ENCODE measurements at regions not wholly inside any gene's neighbourhood (a gene's known extent, or its start where the extent isn't known, plus 50 kb on each side); places are given as distances from the start of the nearest gene placed in this dataset.

GRCh38 chr17:77526728-77527350 lies 386.1 kb downstream of the SEC14L1 start:
- intact Hi-C loops (cut with DNase I): no loop called here
- Histone ChIP-seq H3K9me3 (no peaks in the 10 kb centered on the region), H3K4me1 (no peaks in the 10 kb centered on the region), H3K4me3 (no peak overlapping the region), H3K27me3 (peaks cover 0 to 6% (median 0%) of the 10 kb centered on the region in 4 donors), H3K36me3 (no peaks in the 10 kb centered on the region), H3K27ac (no peak overlapping the region)
- TF ChIP-seq CTCF (IDR thresholded peaks at IDR 0.05): no peak
- peak in 1 of 6 donors; percentile 22 for DNase-seq
- WGBS, 2 donors: 68 to 75% methylated on average over 17 of the region's 17 CpGs
- no peak for FAIRE-seq
- no peak for ATAC-seq

GRCh38 chr17:77527409-77527808 lies 386.6 kb downstream of the SEC14L1 start:
- intact Hi-C loops (cut with DNase I): no loop called here

GRCh38 chr17:77527836-77528505 lies 387.2 kb downstream of the SEC14L1 start:
- WGBS, 2 donors: 47 to 50% methylated on average over 23 of the region's 23 CpGs
- Histone ChIP-seq H3K9me3 (no peaks in the 10 kb centered on the region), H3K4me1 (no peaks in the 10 kb centered on the region), H3K4me3 (no peak overlapping the region), H3K27ac (no peak overlapping the region), H3K36me3 (no peaks in the 10 kb centered on the region), H3K27me3 (peaks cover 0 to 6% (median 0%) of the 10 kb centered on the region in 4 donors)
- DNase-seq: peak in 1 of 6 donors; percentile 37
- intact Hi-C loops (cut with DNase I): no loop called here
- FAIRE-seq: no peak
- no peak for ATAC-seq
- TF ChIP-seq CTCF (IDR thresholded peaks at IDR 0.05): no peak

More at GRCh38 chr17:77527409-77527808, 386.6 kb downstream of the SEC14L1 start:
- Histone ChIP-seq H3K4me1 (no peaks in the 10 kb centered on the region), H3K9me3 (no peaks in the 10 kb centered on the region), H3K27ac (no peak overlapping the region), H3K4me3 (no peak overlapping the region), H3K36me3 (no peaks in the 10 kb centered on the region), H3K27me3 (peaks cover 0 to 6% (median 0%) of the 10 kb centered on the region in 4 donors)
- no peak for FAIRE-seq
- TF ChIP-seq CTCF (IDR thresholded peaks at IDR 0.05): no peak
- WGBS, 2 donors: 54 to 68% methylated on average over 5 of the region's 5 CpGs
- DNase-seq: peak in 1 of 6 donors; percentile 3
- no peak for ATAC-seq

- 2 to 3% methylated on average over 58 to 66 of the region's 66 CpGs for WGBS, 2 donors
- intact Hi-C loops (cut with DNase I): no loop called here
- TF ChIP-seq CTCF (IDR thresholded peaks at IDR 0.05): no peak
- Histone ChIP-seq H3K4me1 (no peaks in the 10 kb centered on the region), H3K4me3 (no peak overlapping the region), H3K9me3 (no peaks in the 10 kb centered on the region), H3K36me3 (no peaks in the 10 kb centered on the region), H3K27ac (no peak overlapping the region), H3K27me3 (peaks cover 0 to 6% (median 0%) of the 10 kb centered on the region in 4 donors)
- DNase-seq (peak in 2 of 6 donors; percentile 38 to 56), FAIRE-seq (no peak), ATAC-seq (no peak)
These were observed 388.0 kb downstream of the SEC14L1 start for GRCh38 chr17:77528516-77529327.

Data from pancreas (tissue), 10 donors.